ENCODE measurements at regions not wholly inside any gene's neighbourhood (a gene's known extent, or its start where the extent isn't known, plus 50 kb on each side); places are given as distances from the start of the nearest gene placed in this dataset.
"Not testable (repeated sequence)": the region's sequence is repeated elsewhere in the genome, so short reads cannot be mapped to it uniquely, and the experiment has no call there.

DNA sequence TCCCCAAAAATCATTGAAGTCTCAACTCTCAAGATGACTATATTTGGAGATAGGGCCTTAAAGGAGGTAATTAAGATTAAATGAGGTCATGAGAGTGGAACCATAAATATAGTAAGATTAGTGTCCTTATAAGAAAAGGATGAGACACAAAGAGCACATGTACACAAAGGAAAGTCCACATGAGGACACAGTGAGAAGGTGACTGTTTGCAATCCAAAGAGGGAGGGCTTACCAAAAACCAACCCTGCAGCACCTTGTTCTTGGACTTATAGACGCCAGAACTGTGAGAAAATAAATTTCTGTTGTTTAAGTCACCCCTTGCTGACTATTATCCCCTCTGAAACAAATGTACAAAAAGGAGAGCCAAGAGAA is 150.4 kb upstream of the SMLR1 start:
- DNase-seq, result no peak

DNA sequence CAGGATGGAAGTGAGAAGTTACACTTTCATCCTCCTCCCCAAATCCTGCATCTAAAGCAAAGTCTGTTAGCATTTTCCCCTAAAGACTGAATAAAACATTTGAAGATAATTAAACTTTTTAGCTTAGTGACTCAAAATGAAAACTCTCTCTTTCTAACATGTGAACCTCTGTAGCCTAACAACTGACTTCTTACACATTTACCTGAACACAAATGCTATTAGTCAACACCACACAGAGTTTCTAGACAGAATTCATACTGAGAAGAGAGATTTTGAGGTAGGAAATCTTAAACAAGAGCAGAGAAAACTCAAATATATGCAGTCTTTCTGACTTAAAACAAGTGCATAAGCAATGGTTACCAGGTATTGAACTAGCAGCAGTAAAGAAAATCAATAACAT is 149.9 kb upstream of the SMLR1 start:
- DNase-seq, result no peak

DNA sequence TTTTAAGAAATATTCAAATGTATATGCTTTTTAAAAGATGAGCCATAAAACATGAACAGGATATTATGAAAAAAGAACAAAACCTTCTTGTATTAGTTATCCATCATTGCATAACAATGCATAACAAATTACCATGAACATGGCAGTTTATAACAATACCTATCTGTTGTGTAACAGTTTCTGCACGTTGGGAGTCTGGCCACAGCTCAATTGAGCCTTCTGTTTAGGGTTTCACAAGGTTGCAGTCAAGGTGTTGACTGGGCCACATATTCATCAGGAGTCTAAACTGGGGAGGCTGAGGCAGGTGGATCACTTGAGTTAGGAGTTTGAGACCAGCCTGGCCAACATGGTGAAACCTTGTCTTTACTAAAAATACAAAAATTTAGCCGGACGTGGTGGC is 149.4 kb upstream of the SMLR1 start:
- DNase-seq, result no peak

DNA sequence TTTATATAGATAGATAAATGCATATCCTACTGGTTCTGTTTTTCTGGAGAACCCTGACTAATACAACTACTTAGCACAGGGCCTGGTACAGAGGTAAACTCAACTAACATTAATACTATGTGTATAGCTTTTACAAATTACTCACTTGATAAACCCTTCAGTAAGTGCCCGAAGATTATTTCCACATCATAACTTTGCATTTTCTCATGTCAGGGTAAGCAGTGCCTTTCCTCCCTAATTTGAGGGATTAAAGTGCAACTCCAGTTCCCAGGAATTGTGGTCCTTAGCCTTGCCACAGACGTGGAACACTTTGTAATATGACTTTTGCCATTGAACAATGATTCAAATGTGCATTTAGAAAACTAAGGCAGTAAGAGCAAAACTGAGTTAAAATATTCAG is 147.5 kb upstream of the SMLR1 start:
- no peak for DNase-seq

DNA sequence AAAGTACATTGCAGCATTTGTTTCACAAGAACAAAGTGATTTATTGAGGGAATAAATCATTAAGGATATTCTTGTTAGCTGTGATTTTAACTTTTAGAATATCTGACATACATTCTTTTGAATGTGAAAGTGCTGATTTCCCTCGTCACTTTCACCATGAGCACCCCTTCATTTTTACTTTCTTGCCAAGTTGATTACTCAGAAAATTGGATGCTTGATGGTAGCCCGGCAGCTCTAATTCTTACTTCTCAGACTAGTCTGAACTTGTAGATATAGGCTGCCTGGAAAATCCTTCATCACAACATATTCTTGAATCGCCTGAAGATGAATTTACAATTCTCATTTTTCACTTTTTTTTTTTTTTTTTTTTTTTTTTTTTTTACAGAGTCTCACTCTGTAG is 147.1 kb upstream of the SMLR1 start:
- DNase-seq, result no peak

DNA sequence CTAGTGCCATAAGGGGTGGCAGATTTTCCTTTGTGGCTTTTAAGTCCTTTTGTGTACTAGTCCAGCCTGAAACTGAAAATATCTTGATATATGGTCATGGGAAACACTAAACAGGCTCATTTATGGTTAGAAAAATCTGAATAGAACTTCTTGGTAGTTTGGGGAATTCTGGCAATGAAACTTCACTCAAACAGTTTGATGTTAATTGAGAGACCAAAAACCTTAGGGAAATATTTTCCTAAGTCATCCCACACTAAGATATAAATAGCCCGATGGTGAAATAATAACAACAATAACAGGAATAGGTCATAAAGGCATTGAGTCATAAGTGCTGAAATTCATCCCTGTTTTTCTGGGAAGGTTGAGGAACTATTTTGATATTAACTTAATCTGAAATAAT is 146.2 kb upstream of the SMLR1 start:
- no peak for DNase-seq

DNA sequence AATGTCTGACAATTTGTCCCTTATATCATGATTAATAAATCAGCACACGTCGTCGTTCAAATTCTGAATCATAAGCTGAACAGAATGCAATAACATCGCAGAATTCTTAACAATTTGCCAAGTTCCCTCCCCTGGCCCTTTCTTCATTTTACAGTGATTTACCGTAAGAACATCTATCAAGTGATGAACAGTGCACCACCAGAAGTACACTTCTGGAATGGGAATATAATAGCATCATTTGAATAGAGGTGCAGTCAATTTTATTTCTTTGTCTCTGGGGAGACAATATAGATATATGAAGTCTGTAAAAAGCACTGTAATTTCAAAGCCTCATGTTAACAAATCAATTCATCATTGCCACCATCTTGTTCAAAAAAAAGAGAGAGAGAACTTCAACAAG is 145.1 kb upstream of the SMLR1 start:
- DNase-seq, result no peak

DNA sequence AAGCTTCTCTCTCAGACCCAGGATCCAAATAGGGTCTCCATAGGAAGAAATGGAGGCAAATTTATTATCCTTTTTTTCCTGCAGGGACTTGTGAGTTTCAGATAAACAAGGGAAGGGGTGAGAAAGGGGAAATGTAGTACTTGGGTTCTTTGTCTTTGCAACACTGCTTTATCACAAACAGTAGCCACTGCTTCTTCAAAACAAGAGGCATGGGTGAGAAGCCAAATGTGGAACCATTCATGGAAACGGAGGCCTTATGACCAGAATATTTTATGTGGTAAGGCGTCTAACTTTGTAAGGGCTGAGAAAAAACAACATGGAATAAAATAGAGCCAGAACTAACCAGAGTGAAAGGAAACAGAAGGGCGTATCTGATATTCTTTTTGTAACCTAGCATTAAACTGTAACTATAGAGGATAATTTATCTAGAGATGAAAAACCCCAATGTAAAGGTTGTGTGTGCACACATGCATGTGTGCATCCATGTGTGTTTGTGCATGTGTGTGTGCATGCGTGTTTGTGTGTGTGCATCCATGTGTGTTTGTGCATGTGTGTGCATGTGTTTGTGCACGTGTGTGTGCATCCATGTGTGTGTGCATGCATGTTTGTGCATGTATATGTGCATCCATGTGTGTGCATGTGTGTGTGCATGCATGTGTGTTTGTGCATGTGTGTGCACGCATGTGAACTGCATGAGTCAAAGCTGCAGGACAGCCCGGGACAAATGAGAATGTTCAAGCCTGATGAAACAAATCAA is 143.3 kb upstream of the SMLR1 start:
- no peak for DNase-seq

DNA sequence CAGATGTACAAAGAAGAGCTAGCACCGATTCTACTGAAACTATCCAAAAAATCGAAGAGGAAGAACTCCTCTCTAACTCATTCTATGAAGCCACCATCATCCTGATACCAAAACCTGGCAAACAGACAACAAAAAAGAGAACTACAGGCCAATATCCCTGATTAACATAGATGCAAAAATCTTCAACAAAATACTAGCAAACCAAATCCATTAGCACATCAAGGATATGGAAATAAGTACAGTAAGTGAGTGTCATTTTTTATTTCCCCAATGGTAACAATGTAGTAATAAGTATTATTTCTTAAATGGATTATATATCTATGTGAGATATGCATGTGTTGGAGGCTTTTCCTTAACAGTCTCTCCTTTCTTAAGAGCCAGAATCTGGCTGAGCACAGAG is 134.5 kb upstream of the SMLR1 start:
- no peak for DNase-seq

DNA sequence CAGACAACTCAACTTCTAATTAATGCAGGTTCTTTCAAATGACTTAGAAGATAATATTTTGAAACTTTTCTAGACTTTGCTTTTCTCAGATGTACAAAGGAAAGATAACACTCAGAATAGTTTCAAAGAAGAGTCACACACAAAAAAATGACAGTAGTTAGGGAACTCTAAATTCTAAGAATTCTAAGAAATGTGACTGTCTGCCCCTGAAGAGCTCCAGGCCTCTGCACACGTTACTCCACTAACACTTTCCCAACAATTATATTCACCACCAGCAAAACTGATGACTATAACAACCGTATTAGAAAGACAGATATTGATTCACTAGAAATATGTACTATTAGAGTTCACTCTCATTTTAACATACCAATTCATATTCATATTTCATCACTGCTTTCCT is 133.3 kb upstream of the SMLR1 start:
- no peak for DNase-seq

DNA sequence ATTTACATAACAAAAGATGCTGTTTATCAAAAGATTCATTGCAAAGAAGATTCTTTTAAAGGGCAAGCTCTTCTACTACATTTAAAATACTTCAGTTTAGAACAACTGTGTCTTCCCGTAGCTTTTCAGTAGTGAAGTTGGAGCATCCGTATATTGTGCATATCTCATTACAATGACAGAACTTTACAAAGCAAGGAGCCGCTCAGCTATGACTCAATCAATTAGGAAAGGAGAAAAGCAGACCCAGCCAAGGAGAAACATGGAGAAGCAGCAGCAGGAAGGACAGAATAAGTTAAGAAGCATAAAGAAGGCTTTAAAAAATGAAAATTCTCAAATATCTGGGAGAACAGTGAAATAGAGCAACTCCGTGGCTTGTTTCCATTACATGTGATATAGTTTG is 132.6 kb upstream of the SMLR1 start:
- DNase-seq, result no peak

DNA sequence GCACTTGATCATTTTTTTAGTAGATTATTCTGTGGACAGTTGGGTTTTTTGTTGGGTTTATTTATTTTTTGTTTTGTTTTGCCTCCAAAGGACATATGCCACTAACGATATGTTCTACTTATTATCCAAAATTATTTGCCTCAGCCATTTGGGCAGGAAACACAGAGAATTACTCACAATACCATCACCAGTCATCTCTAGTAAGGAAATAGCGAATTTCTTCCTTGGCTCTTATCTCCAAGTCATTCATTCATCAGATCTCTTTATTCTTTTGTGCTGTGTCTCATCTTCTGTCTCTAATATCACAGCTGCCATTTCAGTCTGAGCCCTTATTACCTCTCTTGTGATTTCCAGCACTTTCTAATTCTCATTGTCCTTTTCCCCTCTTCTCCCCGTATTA is 130.4 kb upstream of the SMLR1 start:
- DNase-seq, result no peak

DNA sequence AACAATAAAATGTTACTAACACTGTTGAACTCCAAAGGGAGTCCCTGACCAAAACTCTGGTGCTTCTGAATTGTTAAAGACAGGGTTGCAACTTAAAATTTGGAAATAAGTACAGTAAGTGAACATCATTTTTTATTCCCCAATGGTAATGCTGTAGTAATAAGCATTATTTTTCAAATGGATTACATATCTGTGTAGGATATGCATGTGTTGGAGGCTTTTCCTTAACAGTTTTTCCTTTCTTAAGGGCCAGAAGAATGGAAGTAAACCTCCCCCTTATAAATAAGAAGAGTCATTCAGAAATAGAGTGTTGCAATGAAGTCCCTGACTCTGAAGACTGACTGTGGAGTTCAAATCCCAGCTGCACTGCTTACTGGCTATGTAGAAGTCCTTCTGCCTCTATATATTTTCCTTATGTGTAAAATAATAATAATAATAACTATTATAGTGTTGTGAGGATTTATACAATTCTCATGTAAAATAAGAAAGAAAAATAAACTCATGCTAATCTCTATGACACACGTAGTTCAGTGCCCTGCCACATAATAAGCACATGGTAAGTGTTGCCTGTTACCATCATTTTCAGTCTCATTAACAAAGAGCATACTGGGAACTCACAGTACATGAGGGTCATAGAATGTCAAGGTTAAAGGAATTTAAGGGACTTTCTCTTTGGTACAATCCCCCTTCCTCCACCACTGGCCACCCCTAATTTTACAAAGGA is 129.8 kb upstream of the SMLR1 start:
- DNase-seq, result no peak

DNA sequence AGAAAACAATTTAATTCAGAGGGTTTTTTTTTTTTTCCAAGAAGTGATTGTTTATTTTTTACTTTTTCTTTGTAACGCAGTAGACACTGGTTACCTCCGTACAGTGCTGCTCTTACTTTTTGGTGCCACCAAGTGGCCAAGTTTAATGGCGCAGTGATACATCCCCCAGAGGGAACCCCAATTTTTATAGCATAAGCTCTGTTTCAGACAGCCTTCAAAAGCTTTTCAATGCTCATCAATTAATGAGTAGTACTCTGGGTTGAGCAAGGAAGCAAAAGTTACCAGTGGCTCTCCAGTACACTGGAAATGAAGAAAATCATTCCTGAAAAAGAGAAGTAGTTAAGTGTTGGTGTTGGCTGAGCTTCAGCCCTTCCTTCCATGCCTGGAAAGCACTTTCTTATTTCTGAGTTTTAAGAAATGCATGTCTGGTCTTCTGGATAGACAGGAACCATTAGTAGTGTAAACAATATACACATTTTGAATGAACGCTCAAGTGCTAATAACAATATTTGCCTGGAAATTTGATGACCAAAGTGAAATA is 129.1 kb upstream of the SMLR1 start:
- DNase-seq, result peak; percentile 37 to 52 (median 45)

DNA sequence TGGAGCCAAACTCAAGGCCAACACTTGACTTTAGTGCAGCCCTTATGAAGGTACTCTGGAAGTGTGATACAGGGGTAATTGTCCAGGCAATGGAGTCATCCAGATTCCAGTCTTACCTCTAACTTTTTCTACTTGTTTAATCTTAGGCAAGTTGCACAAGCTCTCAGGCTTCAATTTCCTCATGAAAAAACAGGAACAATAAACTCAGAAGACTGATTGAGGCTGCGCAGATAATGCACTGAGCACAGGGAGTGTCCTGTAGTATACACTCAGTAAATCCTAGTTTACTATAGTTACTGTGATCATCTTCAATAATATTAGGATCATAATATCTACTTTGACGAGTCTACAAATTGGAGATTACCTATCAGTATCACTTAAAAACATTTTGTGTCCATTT is 127.5 kb upstream of the SMLR1 start:
- peak; percentile 9 to 21 (median 19) for DNase-seq

DNA sequence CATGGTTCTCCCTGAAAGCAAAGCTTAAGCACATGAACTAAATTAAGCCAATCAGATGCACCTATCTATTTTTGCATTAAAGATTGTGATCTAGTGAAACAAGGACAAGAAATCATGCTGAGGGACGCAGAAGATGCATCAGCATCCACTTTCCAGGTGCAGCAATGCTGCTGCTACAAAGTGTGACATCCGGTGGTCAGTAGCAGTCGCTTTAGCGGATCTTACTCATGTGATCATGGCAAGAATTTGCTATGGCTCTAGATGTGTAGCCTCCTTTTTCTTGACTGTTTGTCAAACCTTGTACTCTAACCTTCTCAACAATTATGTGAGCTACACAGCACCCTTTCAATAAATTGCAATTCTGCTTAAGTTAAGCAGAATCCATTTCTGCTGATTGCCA is 126.8 kb upstream of the SMLR1 start:
- no peak for DNase-seq

DNA sequence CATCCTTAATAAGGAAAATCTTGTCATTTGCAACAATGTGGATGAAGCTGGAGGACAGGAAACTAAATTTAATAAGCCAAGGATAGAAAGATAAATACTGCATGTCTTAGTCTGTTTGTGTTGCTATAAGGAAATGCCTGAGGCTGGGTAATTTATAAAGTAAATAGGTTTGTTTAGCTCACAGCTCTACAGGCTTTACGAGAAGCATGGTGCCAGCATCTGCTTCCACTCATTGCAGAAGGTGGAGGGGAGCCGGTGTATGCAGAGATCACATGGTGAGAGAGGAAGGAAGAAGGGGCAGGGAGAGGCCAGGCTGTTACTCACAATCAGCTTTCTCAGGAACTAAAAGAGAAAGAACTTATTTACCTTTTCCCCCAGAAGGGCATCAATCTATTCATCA is 118.9 kb upstream of the SMLR1 start:
- DNase-seq, result no peak

DNA sequence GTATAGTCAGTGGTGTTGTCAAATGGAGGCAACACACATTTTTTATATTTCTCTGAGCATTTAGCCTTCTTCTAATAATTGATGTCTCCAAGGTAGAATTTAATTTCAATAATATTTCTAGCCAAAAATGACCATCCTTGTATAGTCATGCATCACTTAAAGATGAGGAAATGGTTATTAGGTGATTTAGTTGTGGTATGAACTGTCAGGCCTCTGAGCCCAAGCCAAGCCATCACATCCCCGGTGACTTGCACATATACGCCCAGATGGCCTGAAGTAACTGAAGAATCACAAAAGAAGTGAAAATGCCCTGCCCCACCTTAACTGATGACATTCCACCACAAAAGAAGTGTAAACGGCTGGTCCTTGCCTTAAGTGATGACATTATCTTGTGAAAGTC is 115.6 kb upstream of the SMLR1 start:
- DNase-seq, result not testable (repeated sequence)

DNA sequence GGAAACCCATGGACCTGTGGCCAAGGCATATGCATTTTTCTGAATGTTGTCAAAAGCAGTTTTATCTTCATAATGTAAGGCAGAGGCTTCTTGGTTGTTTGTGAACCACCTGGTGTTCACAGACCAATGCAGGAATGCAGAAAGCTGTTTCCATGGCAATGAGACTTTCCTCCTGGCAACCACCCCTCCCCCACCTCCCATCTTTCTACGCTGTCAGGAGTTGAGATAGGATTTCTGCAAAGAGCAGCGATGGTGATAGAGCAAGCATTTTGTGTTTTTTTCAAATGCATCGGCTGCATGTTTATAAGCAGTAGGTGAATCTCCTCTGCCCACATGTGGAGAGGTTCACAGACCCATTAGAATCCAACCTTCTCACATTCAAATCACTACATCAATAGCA is 114.1 kb upstream of the SMLR1 start:
- DNase-seq, result no peak

DNA sequence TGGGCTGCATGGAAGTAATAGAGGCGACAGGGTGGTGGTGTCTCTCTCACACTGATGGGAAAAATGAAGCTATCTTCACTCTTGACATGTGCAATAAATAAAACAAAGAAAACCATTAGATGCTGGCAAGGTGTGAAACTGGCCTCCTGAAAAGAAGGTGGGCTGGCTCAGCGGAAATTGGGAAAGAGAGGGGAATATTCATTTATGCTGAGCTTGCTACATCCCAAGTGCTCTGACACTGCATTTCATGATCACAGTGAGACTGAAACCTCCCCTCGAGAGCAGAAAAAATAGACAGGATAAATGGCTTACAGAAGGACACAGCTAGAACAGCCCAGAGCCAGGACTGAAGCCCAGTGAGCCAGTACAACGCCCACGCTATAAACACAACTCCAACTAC is 112.1 kb upstream of the SMLR1 start:
- DNase-seq, result no peak

DNA sequence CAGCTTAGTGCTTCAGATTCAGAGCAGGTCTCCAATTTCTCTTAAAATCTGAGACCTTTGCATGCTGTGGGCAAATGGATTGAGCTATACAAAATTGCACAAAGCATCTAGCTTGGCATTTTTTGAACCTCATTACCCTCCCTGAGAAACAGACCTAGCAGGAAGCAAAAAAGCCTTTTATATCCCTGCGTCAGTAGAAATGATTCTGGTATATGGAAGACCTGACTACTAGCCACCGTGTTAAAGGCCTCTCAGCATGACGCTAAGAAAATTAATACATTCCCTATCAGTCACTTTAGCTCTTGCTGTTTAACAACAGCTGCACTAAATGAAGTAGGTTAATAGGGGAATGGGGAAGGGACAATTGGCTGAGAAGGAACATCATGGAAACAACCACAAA is 110.7 kb upstream of the SMLR1 start:
- DNase-seq, result no peak

DNA sequence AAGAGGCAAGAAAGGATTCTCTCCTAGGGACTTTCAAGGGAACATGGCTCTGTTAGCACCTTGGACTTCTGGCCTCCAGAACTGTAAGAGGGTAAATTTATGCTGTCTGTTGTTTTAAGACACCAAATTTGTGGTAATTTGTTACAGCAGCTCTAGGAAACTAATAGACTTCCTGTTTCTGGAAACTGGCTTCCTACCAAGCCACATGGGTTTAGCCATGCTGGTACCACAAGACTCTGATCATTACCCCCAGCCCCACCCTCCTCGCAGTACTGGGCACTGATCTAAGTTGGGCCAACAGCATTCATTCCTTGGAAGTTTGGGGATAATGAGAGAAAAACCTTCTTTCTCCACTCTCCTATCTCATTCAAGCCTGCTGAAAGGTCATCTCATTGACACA is 109.5 kb upstream of the SMLR1 start:
- peak in 1 of 3 donors; percentile 6 for DNase-seq

DNA sequence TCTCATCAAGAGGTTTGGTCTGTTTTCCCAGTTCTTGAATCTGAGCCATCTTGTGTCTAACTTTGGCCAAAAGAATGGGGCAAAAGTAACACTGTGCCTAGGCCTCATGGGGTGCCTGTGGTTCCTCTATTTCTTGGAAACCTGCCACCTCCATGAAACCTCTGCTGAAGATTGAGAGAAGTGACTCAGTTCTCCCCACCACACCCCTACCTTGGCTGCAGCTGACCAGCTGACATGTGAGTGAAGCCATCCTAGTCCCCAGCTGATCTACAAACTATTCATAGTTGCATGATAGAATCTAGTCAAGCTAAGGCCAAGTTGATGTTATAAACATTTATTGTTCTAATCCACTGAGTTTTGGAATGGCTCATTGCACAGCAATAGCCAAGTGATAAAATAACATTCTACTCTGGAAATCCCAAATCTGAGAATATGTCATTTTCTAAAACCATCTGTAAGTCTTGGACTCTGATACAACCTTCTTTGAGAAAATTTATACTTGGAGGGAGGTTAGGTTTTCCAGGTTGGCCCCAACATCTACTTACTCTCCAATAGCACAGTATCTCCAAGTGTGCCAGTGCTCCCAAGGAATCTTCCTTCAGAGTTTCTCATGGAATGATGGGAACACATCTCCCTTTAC is 107.0 kb upstream of the SMLR1 start:
- DNase-seq, result no peak

DNA sequence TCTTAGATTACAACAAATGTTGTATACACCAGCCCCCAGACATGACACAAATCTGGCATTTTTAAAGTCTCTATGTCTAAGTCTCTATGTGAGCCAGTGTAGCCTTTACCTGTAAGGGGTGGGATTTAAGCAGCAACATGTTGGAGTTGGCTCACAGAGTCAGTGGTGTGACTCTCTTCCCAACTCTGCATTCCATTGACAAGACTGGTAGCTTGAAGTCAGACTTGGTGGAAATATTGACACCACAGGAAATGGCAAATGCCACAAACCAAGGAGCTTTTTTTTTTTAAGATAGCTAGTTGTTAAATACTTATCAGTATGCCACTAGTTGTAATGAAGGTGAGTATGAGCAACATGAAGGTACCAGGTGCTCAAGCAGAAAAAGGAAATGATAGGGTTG is 103.1 kb upstream of the SMLR1 start:
- no peak for DNase-seq
